A673 (cell line): ENCODE measurements at regions not wholly inside any gene's neighbourhood (a gene's known extent, or its start where the extent isn't known, plus 50 kb on each side); places are given as distances from the start of the nearest gene placed in this dataset.

Experiments used
- BruUV-seq: library from RNA; stranded (reverse); fragments of 400-500 nt; replicated peaks from 2 replicates; lab custom pipeline; 2021; lab: Mats Ljungman, UMichigan
- CTCF ChIA-PET: fragments of 300-600 bp; sonication (Branson Sonifier 250); formaldehyde crosslinking; loops from one replicate; lab custom pipeline; 2022; ENCODE audit warnings: antibody characterized with exemption; lab: Charles Lee
- POLR2A ChIA-PET: fragments of 300-600 bp; sonication (Branson Sonifier 250); formaldehyde crosslinking; loops from one replicate; lab custom pipeline; 2022; ENCODE audit warnings: antibody characterized with exemption; ENCODE audit not compliant: low non-redundant PET; lab: Charles Lee
- DNase-seq: peaks from one replicate; pipeline ENCODE4 v3.0.0-alpha.2; 2015; ENCODE audit warnings: low spot score
- H3K27ac ChIP-seq: fragments of 200-600 bp; sonication (generic); 2 replicates; pipeline ENCODE4 v1.5.1; 2016; ENCODE audit warnings: mixed run types, low read depth, mild to moderate bottlenecking, mixed read lengths, antibody characterized with exemption, low read length; ENCODE audit not compliant: poor library complexity, severe bottlenecking
- H3K27me3 ChIP-seq: fragments of 200-600 bp; sonication (generic); replicated peaks from 2 replicates; pipeline ENCODE4 v1.6.1; 2017; ENCODE audit warnings: mixed run types, low read depth, mild to moderate bottlenecking, mixed read lengths, antibody characterized with exemption, low read length; ENCODE audit not compliant: insufficient read depth, poor library complexity
- H3K36me3 ChIP-seq: fragments of 200-600 bp; sonication (generic); 2 replicates; pipeline ENCODE4 v1.6.1; 2016; ENCODE audit warnings: mixed run types, mild to moderate bottlenecking, mixed read lengths, antibody characterized with exemption, low read length; ENCODE audit not compliant: insufficient read depth, poor library complexity, severe bottlenecking
- H3K4me1 ChIP-seq: fragments of 200-600 bp; sonication (generic); 2 replicates; pipeline ENCODE4 v1.6.1; 2017; ENCODE audit warnings: mixed run types, mild to moderate bottlenecking, mixed read lengths, antibody characterized with exemption, low read length; ENCODE audit not compliant: insufficient read depth, poor library complexity, severe bottlenecking
- H3K4me3 ChIP-seq: fragments of 200-600 bp; sonication (generic); 2 replicates; pipeline ENCODE4 v1.5.1; 2016; ENCODE audit warnings: low read depth, mixed run types, mild to moderate bottlenecking, mixed read lengths, low read length; ENCODE audit not compliant: poor library complexity, severe bottlenecking
- H3K9me3 ChIP-seq: fragments of 200-600 bp; sonication (generic); 2 replicates; pipeline ENCODE4 v1.6.1; 2016; ENCODE audit warnings: mixed run types, low read depth, mild to moderate bottlenecking, mixed read lengths, antibody characterized with exemption, low read length; ENCODE audit not compliant: poor library complexity, severe bottlenecking
- EZH2 ChIP-seq: fragments of 200-600 bp; sonication (generic); IDR thresholded peaks from 2 replicates; pipeline ENCODE4 v1.6.1; 2017; ENCODE audit warnings: borderline replicate concordance, low read depth, mild to moderate bottlenecking, mixed read lengths, antibody characterized with exemption, low read length; ENCODE audit not compliant: poor library complexity, severe bottlenecking
- intact Hi-C: fragments of 100-400 bp; cut with micrococcal nuclease; formaldehyde crosslinking; loops from one replicate; pipeline ENCODE4 v1.10.0; 2022; ENCODE audit not compliant: unreplicated experiment
- TF ChIP-seq, protein P1 (sequence below): fragments of 300-800, 200-600 bp; sonication (generic); conservative IDR thresholded peaks from 2 replicates; pipeline ENCODE4 v1.5.1; 2017; ENCODE audit warnings: low read depth, mild to moderate bottlenecking, antibody characterized with exemption, low read length, moderate library complexity, mixed read lengths

DNA sequence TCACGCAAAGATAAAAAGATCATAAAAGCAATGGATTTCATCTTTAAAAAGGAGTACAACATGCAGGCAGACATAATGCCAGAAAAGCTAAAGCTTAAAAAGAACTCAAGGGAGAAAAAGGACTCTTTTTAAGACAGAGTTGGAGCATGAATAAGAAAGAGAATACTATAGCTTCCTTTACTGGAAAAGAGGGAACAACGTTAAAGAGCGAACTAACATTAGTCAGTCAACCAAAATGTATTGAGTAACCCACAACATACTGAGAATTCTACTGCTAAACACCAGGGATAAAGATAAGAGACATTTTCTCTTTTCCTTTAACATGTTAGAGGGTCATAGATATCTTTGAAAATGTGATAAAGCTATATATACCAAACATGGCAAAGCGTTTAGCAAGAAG lies 182.0 kb downstream of the DUSP10 start:
- Histone ChIP-seq H3K9me3 (no peaks in the 10 kb centered on the region), H3K4me1 (no peaks in the 10 kb centered on the region), H3K27ac (no peak overlapping the region), H3K36me3 (no peaks in the 10 kb centered on the region), H3K27me3 (no peaks in the 10 kb centered on the region), H3K4me3 (no peak overlapping the region)
- BruUV-seq, result no TSS peak
- CTCF ChIA-PET, result no interaction called here
- no peak for TF ChIP-seq EZH2
- TF ChIP-seq, protein P1, sequence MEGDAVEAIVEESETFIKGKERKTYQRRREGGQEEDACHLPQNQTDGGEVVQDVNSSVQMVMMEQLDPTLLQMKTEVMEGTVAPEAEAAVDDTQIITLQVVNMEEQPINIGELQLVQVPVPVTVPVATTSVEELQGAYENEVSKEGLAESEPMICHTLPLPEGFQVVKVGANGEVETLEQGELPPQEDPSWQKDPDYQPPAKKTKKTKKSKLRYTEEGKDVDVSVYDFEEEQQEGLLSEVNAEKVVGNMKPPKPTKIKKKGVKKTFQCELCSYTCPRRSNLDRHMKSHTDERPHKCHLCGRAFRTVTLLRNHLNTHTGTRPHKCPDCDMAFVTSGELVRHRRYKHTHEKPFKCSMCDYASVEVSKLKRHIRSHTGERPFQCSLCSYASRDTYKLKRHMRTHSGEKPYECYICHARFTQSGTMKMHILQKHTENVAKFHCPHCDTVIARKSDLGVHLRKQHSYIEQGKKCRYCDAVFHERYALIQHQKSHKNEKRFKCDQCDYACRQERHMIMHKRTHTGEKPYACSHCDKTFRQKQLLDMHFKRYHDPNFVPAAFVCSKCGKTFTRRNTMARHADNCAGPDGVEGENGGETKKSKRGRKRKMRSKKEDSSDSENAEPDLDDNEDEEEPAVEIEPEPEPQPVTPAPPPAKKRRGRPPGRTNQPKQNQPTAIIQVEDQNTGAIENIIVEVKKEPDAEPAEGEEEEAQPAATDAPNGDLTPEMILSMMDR, result no peak
- intact Hi-C loops, result no loop called here
- DNase-seq, result no peak
- POLR2A ChIA-PET, result no interaction called here

DNA sequence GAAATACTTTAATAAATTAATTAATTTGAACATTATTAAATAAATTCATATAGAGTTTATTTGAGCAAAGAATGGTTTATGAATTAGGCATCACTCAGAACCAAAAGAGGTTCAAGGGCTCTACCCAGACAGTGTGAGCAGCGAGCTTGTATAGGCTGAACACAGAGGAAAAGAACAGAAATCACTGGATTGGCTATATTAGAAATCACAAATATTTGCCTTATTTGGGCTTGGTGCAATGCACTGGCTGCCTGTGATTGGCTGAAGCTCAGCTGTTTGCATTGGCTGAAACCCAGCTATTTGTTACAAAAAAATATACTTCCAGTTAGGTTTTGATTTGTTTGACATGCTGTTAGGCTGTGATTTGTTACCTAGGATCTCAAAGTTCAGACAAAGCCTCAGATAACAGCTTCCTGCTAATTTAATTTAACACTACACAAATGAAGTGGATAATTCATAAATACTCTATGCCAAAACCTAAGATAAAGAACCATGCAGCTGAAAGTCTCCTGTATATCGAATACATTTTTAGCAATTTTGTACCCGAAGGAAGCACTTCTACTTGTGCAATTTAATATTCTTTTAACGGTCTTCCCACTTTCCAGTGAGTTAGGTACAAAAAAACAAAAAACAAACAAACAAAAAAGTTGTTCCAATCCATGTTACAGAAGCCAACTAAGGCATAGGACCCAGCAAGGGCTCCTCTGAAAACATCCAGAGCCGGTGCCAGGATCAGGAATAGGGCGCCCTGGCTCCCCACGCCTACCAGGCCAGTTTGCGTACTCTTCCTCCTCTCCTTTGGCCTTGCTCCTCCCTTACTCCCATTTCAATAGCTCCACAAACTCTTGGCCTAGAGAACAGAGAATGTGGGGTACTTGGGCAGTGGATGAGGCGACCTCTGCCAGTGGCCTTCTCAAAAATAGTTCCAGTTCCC lies 179.1 kb downstream of the DUSP10 start:
- Histone ChIP-seq H3K27ac (no peak overlapping the region), H3K9me3 (no peaks in the 10 kb centered on the region), H3K4me3 (no peak overlapping the region), H3K36me3 (no peaks in the 10 kb centered on the region), H3K4me1 (no peaks in the 10 kb centered on the region), H3K27me3 (no peaks in the 10 kb centered on the region)
- BruUV-seq, result no TSS peak
- intact Hi-C loops, result no loop called here
- DNase-seq, result no peak
- TF ChIP-seq, protein P1, result no peak
- TF ChIP-seq EZH2, result no peak
- ChIA-PET CTCF (no interaction called here), POLR2A (no interaction called here)

DNA sequence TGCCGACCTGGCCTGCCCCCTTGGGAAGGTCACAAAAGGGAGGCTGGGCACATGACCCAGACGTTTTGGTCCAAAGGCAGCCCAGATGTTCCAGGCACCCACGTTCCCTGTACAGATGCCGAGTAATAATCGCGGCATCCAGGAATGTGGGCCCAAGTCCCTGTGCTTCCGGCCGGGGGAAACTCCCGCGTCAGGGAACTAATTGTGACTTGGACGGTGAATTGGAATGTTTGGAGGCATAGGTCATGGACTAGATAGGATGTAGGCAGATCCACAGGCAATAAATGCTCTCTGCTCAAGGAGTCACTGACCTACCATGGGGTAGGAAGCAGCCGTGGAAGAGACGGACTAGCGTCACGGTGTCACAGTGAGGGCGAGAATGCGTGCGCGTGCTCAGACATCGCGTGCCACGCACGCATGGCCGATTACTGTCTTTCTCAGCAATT lies 178.4 kb downstream of the DUSP10 start:
- H3K36me3 ChIP-seq, result no peaks in the 10 kb centered on the region
- no TSS peak for BruUV-seq
- intact Hi-C loops, result no loop called here
- no peaks in the 10 kb centered on the region for H3K4me1 ChIP-seq
- no peaks in the 10 kb centered on the region for H3K9me3 ChIP-seq
- no peak for DNase-seq
- ChIA-PET POLR2A (no interaction called here), CTCF (no interaction called here)
- H3K27ac ChIP-seq, result no peak overlapping the region
- no peak overlapping the region for H3K4me3 ChIP-seq
- H3K27me3 ChIP-seq, result no peaks in the 10 kb centered on the region
- no peak for TF ChIP-seq EZH2
- TF ChIP-seq, protein P1, result no peak
